KMS-11 (cell line): ENCODE measurements at regions not wholly inside any gene's neighbourhood (a gene's known extent, or its start where the extent isn't known, plus 50 kb on each side); places are given as distances from the start of the nearest gene placed in this dataset.

Experiments
- H2AFZ ChIP-seq: fragments of 200-600 bp; sonication (generic); 2 replicates; pipeline ENCODE4 v1.6.1; 2016; ENCODE audit warnings: antibody characterized with exemption, mixed run types, low read depth
- H3K27ac ChIP-seq: fragments of 200-600 bp; sonication (generic); 2 replicates; pipeline ENCODE4 v1.6.1; 2016; ENCODE audit warnings: mild to moderate bottlenecking, mixed run types
- H3K27me3 ChIP-seq: fragments of 200-600 bp; sonication (generic); 2 replicates; pipeline ENCODE4 v1.6.1; 2017; ENCODE audit warnings: mild to moderate bottlenecking, low read depth, mixed run types, moderate library complexity; ENCODE audit not compliant: insufficient read depth
- H3K36me3 ChIP-seq: fragments of 200-600 bp; sonication (generic); 2 replicates; pipeline ENCODE4 v1.6.1; 2017; ENCODE audit warnings: mild to moderate bottlenecking, mixed run types; ENCODE audit not compliant: insufficient read depth
- H3K4me1 ChIP-seq: fragments of 200-600 bp; sonication (generic); 2 replicates; pipeline ENCODE4 v1.6.1; 2016; ENCODE audit warnings: mild to moderate bottlenecking, low read depth, mixed run types; ENCODE audit not compliant: poor library complexity, severe bottlenecking
- H3K4me2 ChIP-seq: fragments of 200-600 bp; sonication (generic); 2 replicates; pipeline ENCODE4 v1.7.0; 2016; ENCODE audit warnings: mild to moderate bottlenecking, mixed run types
- H3K4me3 ChIP-seq: fragments of 200-600 bp; sonication (generic); IDR thresholded peaks from 2 replicates; pipeline ENCODE4 v1.6.1; 2017; ENCODE audit warnings: low read depth, low read length, mixed read lengths; ENCODE audit not compliant: insufficient read depth
- H3K79me2 ChIP-seq: fragments of 200-600 bp; sonication (generic); 2 replicates; pipeline ENCODE4 v1.6.1; 2016; ENCODE audit warnings: low read depth, mixed run types; ENCODE audit not compliant: insufficient read depth
- H3K9ac ChIP-seq: fragments of 200-600 bp; sonication (generic); 2 replicates; pipeline ENCODE4 v1.6.1; 2016; ENCODE audit warnings: mild to moderate bottlenecking, mixed run types
- H4K20me1 ChIP-seq: fragments of 200-600 bp; sonication (generic); 2 replicates; pipeline ENCODE4 v1.6.1; 2016; ENCODE audit warnings: mild to moderate bottlenecking, mixed run types; ENCODE audit not compliant: insufficient read depth
- TF ChIP-seq, protein P1 (sequence below): fragments of 200-600 bp; sonication (generic); conservative IDR thresholded peaks from 2 replicates; pipeline ENCODE4 v1.6.1; 2017; ENCODE audit warnings: low read depth, mild to moderate bottlenecking, antibody characterized with exemption, low read length, moderate library complexity, mixed read lengths

DNA sequence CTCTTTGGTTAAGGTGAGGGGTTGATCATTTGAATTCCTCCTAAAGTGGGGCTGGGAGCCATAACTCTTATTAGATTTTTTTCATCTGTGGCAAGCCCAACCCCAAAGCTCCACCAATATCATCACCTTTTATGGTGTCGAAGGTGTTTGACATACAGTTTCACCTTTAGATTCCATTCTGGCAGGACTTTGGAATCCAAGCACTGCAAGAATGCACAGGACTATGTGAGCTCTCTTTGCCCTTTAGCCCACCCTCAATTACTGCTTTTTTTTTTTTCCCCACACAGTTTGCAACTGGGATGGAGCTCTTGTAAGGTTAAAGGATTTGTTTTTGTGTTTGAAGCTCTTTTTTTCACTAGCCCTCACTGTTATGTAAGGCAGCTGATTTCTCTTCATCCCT, 154.0 kb upstream of the KCNJ16 start:
- TF ChIP-seq, protein P1, sequence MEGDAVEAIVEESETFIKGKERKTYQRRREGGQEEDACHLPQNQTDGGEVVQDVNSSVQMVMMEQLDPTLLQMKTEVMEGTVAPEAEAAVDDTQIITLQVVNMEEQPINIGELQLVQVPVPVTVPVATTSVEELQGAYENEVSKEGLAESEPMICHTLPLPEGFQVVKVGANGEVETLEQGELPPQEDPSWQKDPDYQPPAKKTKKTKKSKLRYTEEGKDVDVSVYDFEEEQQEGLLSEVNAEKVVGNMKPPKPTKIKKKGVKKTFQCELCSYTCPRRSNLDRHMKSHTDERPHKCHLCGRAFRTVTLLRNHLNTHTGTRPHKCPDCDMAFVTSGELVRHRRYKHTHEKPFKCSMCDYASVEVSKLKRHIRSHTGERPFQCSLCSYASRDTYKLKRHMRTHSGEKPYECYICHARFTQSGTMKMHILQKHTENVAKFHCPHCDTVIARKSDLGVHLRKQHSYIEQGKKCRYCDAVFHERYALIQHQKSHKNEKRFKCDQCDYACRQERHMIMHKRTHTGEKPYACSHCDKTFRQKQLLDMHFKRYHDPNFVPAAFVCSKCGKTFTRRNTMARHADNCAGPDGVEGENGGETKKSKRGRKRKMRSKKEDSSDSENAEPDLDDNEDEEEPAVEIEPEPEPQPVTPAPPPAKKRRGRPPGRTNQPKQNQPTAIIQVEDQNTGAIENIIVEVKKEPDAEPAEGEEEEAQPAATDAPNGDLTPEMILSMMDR = no peak
- no peaks in the 10 kb centered on the region for H3K4me1 ChIP-seq
- no peaks in the 10 kb centered on the region for H3K79me2 ChIP-seq
- no peak overlapping the region for H3K9ac ChIP-seq
- H4K20me1 ChIP-seq = no peaks in the 10 kb centered on the region
- H3K4me3 ChIP-seq = no peak overlapping the region
- H3K36me3 ChIP-seq = no peaks in the 10 kb centered on the region
- no peak overlapping the region for H3K27ac ChIP-seq
- H3K4me2 ChIP-seq = no peak overlapping the region
- H2AFZ ChIP-seq = no peak overlapping the region
- H3K27me3 ChIP-seq = no peaks in the 10 kb centered on the region

DNA sequence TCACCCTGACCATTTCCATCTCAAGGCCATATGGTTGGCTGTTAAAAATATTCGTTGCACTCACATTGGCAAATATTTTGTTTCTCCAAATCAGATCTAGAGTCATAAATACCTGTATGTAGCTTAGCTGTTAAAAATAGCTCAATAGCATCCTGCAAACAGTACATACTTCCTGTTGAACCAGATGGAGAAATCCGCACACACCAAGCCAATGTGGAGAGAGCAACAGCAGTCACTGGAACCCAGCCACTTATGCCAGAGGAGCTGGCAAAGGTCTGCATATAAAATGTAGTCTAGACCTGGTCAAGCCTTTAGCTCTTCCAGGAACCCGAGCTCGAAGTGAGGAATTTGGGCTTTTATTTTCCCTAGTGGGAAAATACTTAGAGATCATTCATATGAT, 146.4 kb upstream of the KCNJ16 start:
- no peak overlapping the region for H2AFZ ChIP-seq
- TF ChIP-seq, protein P1 = no peak
- H3K27me3 ChIP-seq = no peaks in the 10 kb centered on the region

DNA sequence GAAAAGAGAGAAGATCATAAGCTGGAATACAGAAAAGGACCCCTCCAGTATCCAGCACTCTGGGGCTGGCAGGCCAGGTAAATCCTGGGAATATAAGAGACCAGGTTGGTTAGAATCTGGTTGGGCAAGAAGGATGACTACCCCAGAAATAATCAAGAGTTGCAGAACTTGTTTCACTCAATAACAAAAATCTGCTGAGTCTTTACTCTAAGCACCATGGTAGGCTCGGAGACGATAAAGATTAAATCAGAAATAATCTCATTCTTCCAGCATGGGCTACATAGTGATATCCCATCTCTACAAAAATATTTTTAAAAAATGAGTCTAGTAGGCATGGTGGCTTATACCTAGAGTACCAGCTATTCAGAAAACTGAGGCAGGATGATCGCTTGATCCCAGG, 138.0 kb upstream of the KCNJ16 start:
- no peaks in the 10 kb centered on the region for H3K36me3 ChIP-seq
- no peaks in the 10 kb centered on the region for H3K4me1 ChIP-seq
- no peak overlapping the region for H3K27ac ChIP-seq
- no peaks in the 10 kb centered on the region for H4K20me1 ChIP-seq
- H2AFZ ChIP-seq = no peak overlapping the region
- no peak overlapping the region for H3K4me3 ChIP-seq
- TF ChIP-seq, protein P1 = no peak
- H3K4me2 ChIP-seq = no peak overlapping the region
- H3K9ac ChIP-seq = no peak overlapping the region
- H3K79me2 ChIP-seq = no peaks in the 10 kb centered on the region
- no peaks in the 10 kb centered on the region for H3K27me3 ChIP-seq

More for the DNA sequence above, 146.4 kb upstream of the KCNJ16 start:
- no peak overlapping the region for H3K4me3 ChIP-seq
- H4K20me1 ChIP-seq = no peaks in the 10 kb centered on the region
- H3K79me2 ChIP-seq = no peaks in the 10 kb centered on the region
- H3K4me2 ChIP-seq = no peak overlapping the region
- no peaks in the 10 kb centered on the region for H3K36me3 ChIP-seq
- no peak overlapping the region for H3K27ac ChIP-seq
- H3K9ac ChIP-seq = no peak overlapping the region
- no peaks in the 10 kb centered on the region for H3K4me1 ChIP-seq

DNA sequence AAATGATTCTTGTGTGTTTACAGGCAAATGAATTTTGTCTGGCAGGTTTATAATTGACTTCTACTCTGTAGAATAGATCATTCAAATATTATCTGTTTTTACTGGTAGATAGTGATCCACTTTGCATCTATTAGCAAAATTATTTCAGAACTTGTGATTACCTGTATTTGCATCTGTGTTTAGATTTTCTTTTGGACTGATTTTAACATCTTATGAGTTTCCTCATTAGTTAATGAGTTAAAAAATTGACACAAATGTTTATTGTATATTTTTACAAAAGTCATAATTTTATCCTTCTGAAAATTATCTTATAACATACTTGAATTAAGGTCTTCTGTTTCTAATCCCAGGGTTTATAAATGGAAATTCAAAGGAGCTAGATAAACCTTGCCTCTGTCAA, 132.0 kb upstream of the KCNJ16 start:
- no peak overlapping the region for H2AFZ ChIP-seq
- no peaks in the 10 kb centered on the region for H3K36me3 ChIP-seq
- H4K20me1 ChIP-seq = no peaks in the 10 kb centered on the region
- H3K4me3 ChIP-seq = no peak overlapping the region
- TF ChIP-seq, protein P1 = no peak
- no peak overlapping the region for H3K4me2 ChIP-seq
- H3K27ac ChIP-seq = no peak overlapping the region
- no peaks in the 10 kb centered on the region for H3K4me1 ChIP-seq
- no peak overlapping the region for H3K9ac ChIP-seq
- no peaks in the 10 kb centered on the region for H3K79me2 ChIP-seq
- no peaks in the 10 kb centered on the region for H3K27me3 ChIP-seq
